ENCODE measurements at regions not wholly inside any gene's neighbourhood (a gene's known extent, or its start where the extent isn't known, plus 50 kb on each side); places are given as distances from the start of the nearest gene placed in this dataset.

GRCh38 chrX:113548308-113549015 is 707.8 kb upstream of the AMOT start:
- Histone ChIP-seq H4K8ac (ENCODE audit: extremely low read depth, insufficient read depth, low read length) (no peak overlapping the region), H2BK15ac (ENCODE audit: low read length) (peak overlapping the region; percentile 92; the same call in 1 of the 2 replicates), H3K79me2 (ENCODE audit: control insufficient read depth in 1 of 2, insufficient read depth in 2 of 2, low read length in 2 of 2) (no peaks in the 10 kb centered on the region), H2BK5ac (ENCODE audit: low read depth, low read length) (no peak overlapping the region), H3K23me2 (ENCODE audit: low read depth, low read length) (no peaks in the 10 kb centered on the region), H3K14ac (ENCODE audit: insufficient read length) (no peak overlapping the region), H3K36me3 (ENCODE audit: control insufficient read depth in 2 of 4, insufficient read depth in 4 of 4, low read length in 3 of 4) (no peaks in the 10 kb centered on the region), H4K20me1 (replicated peaks in 1 of 2; ENCODE audit: control insufficient read depth in 1 of 2, insufficient read depth in 2 of 2, low read length in 2 of 2) (no peaks in the 10 kb centered on the region), H3K23ac (ENCODE audit: insufficient read length) (no peak overlapping the region), H3K27ac (ENCODE audit: low read depth, low read length) (no peak overlapping the region), H2AK5ac (ENCODE audit: low read depth, low read length) (no peak overlapping the region), H3K18ac (ENCODE audit: extremely low read depth, low read length) (no peak overlapping the region), H3K4ac (replicated peaks; ENCODE audit: insufficient read length, low read depth, low read length) (no peak overlapping the region), H3K4me1 (replicated peaks in 1 of 4; ENCODE audit: control insufficient read depth in 3 of 4, insufficient read depth in 4 of 4, low read length in 3 of 4) (peaks cover 0 to 8% (median 2%) of the 10 kb centered on the region in 4 experiments; a peak in 3 of 7 replicates), H3K4me2 (ENCODE audit: insufficient read depth in 1 of 2, low read depth in 2 of 2, low read length in 2 of 2) (no peak overlapping the region), H3K9me3 (ENCODE audit: insufficient read depth in 2 of 2, low read depth in 1 of 2, low read length in 1 of 2) (no peaks in the 10 kb centered on the region; a peak in 1 of 4 replicates), H4K91ac (replicated peaks; ENCODE audit: insufficient read length, low read length) (no peak overlapping the region), H3K79me1 (ENCODE audit: low read depth, low read length) (no peaks in the 10 kb centered on the region), H3K27me3 (replicated peaks in 1 of 4; ENCODE audit: control insufficient read depth in 3 of 4, extremely low read depth in 1 of 4, insufficient read depth in 3 of 4, low read length in 3 of 4) (no peaks in the 10 kb centered on the region), H3K4me3 (ENCODE audit: extremely low read depth in 1 of 4, insufficient read depth in 2 of 4, low read depth in 3 of 4, low read length in 4 of 4) (no peak overlapping the region), H2BK120ac (replicated peaks; ENCODE audit: low read depth, low read length) (no peak overlapping the region), H4K5ac (ENCODE audit: insufficient read length, low read depth, low read length) (no peak overlapping the region), H2AFZ (ENCODE audit: low read length) (no peak overlapping the region), H2BK20ac (ENCODE audit: low read length) (no peak overlapping the region), H3K9ac (replicated peaks in 1 of 4; ENCODE audit: extremely low read depth in 1 of 4, low read depth in 3 of 4, low read length in 3 of 4) (no peak overlapping the region), H3K56ac (replicated peaks; ENCODE audit: insufficient read length, low read depth, low read length) (no peak overlapping the region), H2BK12ac (ENCODE audit: low read depth, low read length) (no peak overlapping the region)
- DNase-seq (ENCODE audit: low read depth in 1 of 2, low spot score in 2 of 2): peak in 1 of 2 experiments; percentile 46
- WGBS, 2 experiments (ENCODE audit: extremely low coverage in 1 of 2, insufficient coverage in 1 of 2, insufficient read length in 1 of 2, insufficient replicate concordance in 2 of 2, low coverage in 1 of 2, low lambda C conversion rate in 2 of 2, missing lambda C conversion rate in 1 of 2): 89% methylated on average over 2 of the region's 2 CpGs; no CpG with 5 or more reads in 1 of the 2 experiments
- CTCF ChIA-PET (ENCODE audit: partially characterized antibody): no interaction called here
- POLR2A ChIA-PET (ENCODE audit: partially characterized antibody): no interaction called here
- FAIRE-seq: peak; percentile 89
- TF ChIP-seq GABPA (IDR thresholded peaks at IDR 0.05; ENCODE audit: borderline replicate concordance, insufficient read depth, low read length) (no peak), SIN3A (conservative IDR thresholded peaks at IDR 0.05 in 1 of 2, IDR thresholded peaks at IDR 0.05 in 1 of 2; ENCODE audit: low read depth in 1 of 2, low read length in 2 of 2) (no peak), RNF2 (IDR thresholded peaks at IDR 0.05; ENCODE audit: borderline replicate concordance, low read depth, low read length, missing control alignments, poor library complexity, severe bottlenecking) (no peak), CBX8 (IDR thresholded peaks at IDR 0.05; ENCODE audit: borderline replicate concordance, low read depth, low read length) (no peak), TEAD4 (IDR thresholded peaks at IDR 0.05; ENCODE audit: low read depth, low read length) (no peak), BCL11A (IDR thresholded peaks at IDR 0.05; ENCODE audit: low read depth in 2 of 2, low read length in 2 of 2) (no peak), TCF12 (IDR thresholded peaks at IDR 0.05; ENCODE audit: low read depth, low read length) (no peak), SRF (IDR thresholded peaks at IDR 0.05; ENCODE audit: low read depth, low read length) (no peak), CEBPB (IDR thresholded peaks at IDR 0.05; ENCODE audit: low read depth, low read length) (no peak), CBX5 (IDR thresholded peaks at IDR 0.05; ENCODE audit: low read depth, low read length) (no peak), RXRA (IDR thresholded peaks at IDR 0.05; ENCODE audit: insufficient read depth, low read depth, low read length) (no peak), MAFK (IDR thresholded peaks at IDR 0.05; ENCODE audit: low read depth, low read length) (no peak), FOSL1 (IDR thresholded peaks at IDR 0.05; ENCODE audit: insufficient read depth, low read depth, low read length) (no peak)
